ENCODE measurements at regions not wholly inside any gene's neighbourhood (a gene's known extent, or its start where the extent isn't known, plus 50 kb on each side); places are given as distances from the start of the nearest gene placed in this dataset.

DNA sequence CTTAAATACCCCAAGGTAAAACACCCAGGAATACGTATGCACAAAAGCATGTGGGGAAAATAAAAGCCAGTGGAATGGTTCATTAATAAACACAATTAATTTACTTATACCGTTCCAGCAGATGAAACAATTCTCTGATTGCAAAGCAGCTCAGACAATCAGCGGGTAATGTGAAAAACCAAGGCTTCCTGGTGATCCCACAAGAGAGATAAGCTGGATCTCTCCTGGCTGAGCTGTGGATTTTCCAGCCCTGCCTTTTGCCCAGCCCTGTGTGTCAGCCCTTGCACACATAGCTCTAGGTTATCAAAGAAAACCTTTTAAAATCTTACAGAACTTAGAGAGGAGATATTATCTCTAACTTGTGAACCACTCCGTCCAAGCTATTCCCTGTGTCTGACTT lies 1010.7 kb upstream of the AUTS2 start:
- TF ChIP-seq, protein P1, sequence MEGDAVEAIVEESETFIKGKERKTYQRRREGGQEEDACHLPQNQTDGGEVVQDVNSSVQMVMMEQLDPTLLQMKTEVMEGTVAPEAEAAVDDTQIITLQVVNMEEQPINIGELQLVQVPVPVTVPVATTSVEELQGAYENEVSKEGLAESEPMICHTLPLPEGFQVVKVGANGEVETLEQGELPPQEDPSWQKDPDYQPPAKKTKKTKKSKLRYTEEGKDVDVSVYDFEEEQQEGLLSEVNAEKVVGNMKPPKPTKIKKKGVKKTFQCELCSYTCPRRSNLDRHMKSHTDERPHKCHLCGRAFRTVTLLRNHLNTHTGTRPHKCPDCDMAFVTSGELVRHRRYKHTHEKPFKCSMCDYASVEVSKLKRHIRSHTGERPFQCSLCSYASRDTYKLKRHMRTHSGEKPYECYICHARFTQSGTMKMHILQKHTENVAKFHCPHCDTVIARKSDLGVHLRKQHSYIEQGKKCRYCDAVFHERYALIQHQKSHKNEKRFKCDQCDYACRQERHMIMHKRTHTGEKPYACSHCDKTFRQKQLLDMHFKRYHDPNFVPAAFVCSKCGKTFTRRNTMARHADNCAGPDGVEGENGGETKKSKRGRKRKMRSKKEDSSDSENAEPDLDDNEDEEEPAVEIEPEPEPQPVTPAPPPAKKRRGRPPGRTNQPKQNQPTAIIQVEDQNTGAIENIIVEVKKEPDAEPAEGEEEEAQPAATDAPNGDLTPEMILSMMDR (IDR thresholded peaks at IDR 0.05; ENCODE audit: insufficient read depth, low read length, poor library complexity, severe bottlenecking) = no peak
- no peak for DNase-seq (ENCODE audit: low read depth)
- no peak overlapping the region for H3K4me3 ChIP-seq (ENCODE audit: low read depth, low read length)

GRCh38 chr7:68601826-68602225 lies 996.4 kb upstream of the AUTS2 start:
- TF ChIP-seq, protein P1 (IDR thresholded peaks at IDR 0.05; ENCODE audit: insufficient read depth, low read length, poor library complexity, severe bottlenecking) = no peak
- no peaks in the 10 kb centered on the region for H3K27me3 ChIP-seq (ENCODE audit: control insufficient read depth, insufficient read depth, low read length)
- no peak for DNase-seq (ENCODE audit: low read depth)
- H3K4me3 ChIP-seq (ENCODE audit: low read depth, low read length) = no peak overlapping the region
- H3K36me3 ChIP-seq (ENCODE audit: control insufficient read depth, insufficient read depth, low read length) = no peaks in the 10 kb centered on the region

More for the DNA sequence above, 1010.7 kb upstream of the AUTS2 start:
- H3K36me3 ChIP-seq (ENCODE audit: control insufficient read depth, insufficient read depth, low read length) = no peaks in the 10 kb centered on the region
- no peaks in the 10 kb centered on the region for H3K27me3 ChIP-seq (ENCODE audit: control insufficient read depth, insufficient read depth, low read length)

GRCh38 chr7:68604541-68604940 lies 993.7 kb upstream of the AUTS2 start:
- H3K4me3 ChIP-seq (ENCODE audit: low read depth, low read length) = no peak overlapping the region
- no peaks in the 10 kb centered on the region for H3K27me3 ChIP-seq (ENCODE audit: control insufficient read depth, insufficient read depth, low read length)
- TF ChIP-seq, protein P1 (IDR thresholded peaks at IDR 0.05; ENCODE audit: insufficient read depth, low read length, poor library complexity, severe bottlenecking) = no peak
- DNase-seq (ENCODE audit: low read depth) = no peak
- no peaks in the 10 kb centered on the region for H3K36me3 ChIP-seq (ENCODE audit: control insufficient read depth, insufficient read depth, low read length)

GRCh38 chr7:68610701-68611100 lies 987.6 kb upstream of the AUTS2 start:
- no peak for DNase-seq (ENCODE audit: low read depth)
- H3K27me3 ChIP-seq (ENCODE audit: control insufficient read depth, insufficient read depth, low read length) = no peaks in the 10 kb centered on the region
- TF ChIP-seq, protein P1 (IDR thresholded peaks at IDR 0.05; ENCODE audit: insufficient read depth, low read length, poor library complexity, severe bottlenecking) = no peak
- H3K36me3 ChIP-seq (ENCODE audit: control insufficient read depth, insufficient read depth, low read length) = no peaks in the 10 kb centered on the region
- no peak overlapping the region for H3K4me3 ChIP-seq (ENCODE audit: low read depth, low read length)

- no peaks in the 10 kb centered on the region for H3K27me3 ChIP-seq (ENCODE audit: control insufficient read depth, insufficient read depth, low read length)
- DNase-seq (ENCODE audit: low read depth) = no peak
- H3K4me3 ChIP-seq (ENCODE audit: low read depth, low read length) = no peak overlapping the region
- no peaks in the 10 kb centered on the region for H3K36me3 ChIP-seq (ENCODE audit: control insufficient read depth, insufficient read depth, low read length)
- TF ChIP-seq, protein P1 (IDR thresholded peaks at IDR 0.05; ENCODE audit: insufficient read depth, low read length, poor library complexity, severe bottlenecking) = no peak
Measured at GRCh38 chr7:68613405-68613804, 984.9 kb upstream of the AUTS2 start.

GRCh38 chr7:68613897-68614296 lies 984.4 kb upstream of the AUTS2 start:
- Histone ChIP-seq H3K4me3 (ENCODE audit: low read depth, low read length) (no peak overlapping the region), H3K27me3 (ENCODE audit: control insufficient read depth, insufficient read depth, low read length) (no peaks in the 10 kb centered on the region), H3K36me3 (ENCODE audit: control insufficient read depth, insufficient read depth, low read length) (no peaks in the 10 kb centered on the region)
- TF ChIP-seq, protein P1 (IDR thresholded peaks at IDR 0.05; ENCODE audit: insufficient read depth, low read length, poor library complexity, severe bottlenecking) = no peak
- DNase-seq (ENCODE audit: low read depth) = no peak
